GM23338 (cell line): ENCODE measurements at regions not wholly inside any gene's neighbourhood (a gene's known extent, or its start where the extent isn't known, plus 50 kb on each side); places are given as distances from the start of the nearest gene placed in this dataset.

Experiments
- ATAC-seq: fragments of 200-7000 bp; cut with Tn5 transposase; 3 replicates; pipeline ENCODE4 v1.9.1; 2020
- DNase-seq: peaks from one replicate; pipeline ENCODE4 v3.0.0-alpha.2; 2015; ENCODE audit warnings: low spot score
- H2AFZ ChIP-seq: fragments of 200-600 bp; sonication (generic); 2 replicates; pipeline ENCODE4 v1.8.0; 2016; ENCODE audit warnings: antibody characterized with exemption, mild to moderate bottlenecking, moderate library complexity
- H3F3A ChIP-seq: fragments of 200-600 bp; sonication (generic); replicated peaks from 2 replicates; pipeline ENCODE4 v1.8.0; 2017; ENCODE audit warnings: antibody characterized with exemption, mixed run types, low read depth
- H3K27ac ChIP-seq: fragments of 200-600 bp; sonication (generic); 2 replicates; pipeline ENCODE4 v1.6.1; 2016; ENCODE audit warnings: low read depth
- H3K27me3 ChIP-seq: fragments of 200-600 bp; sonication (generic); 2 replicates; pipeline ENCODE4 v1.8.0; 2016; ENCODE audit warnings: mild to moderate bottlenecking, mixed run types, moderate library complexity; ENCODE audit not compliant: insufficient read depth
- H3K36me3 ChIP-seq: fragments of 200-600 bp; sonication (generic); 2 replicates; pipeline ENCODE4 v1.8.0; 2016; ENCODE audit warnings: mild to moderate bottlenecking; ENCODE audit not compliant: insufficient read depth
- H3K4me1 ChIP-seq: fragments of 200-600 bp; sonication (generic); 2 replicates; pipeline ENCODE4 v1.8.0; 2016; ENCODE audit warnings: mild to moderate bottlenecking, moderate library complexity; ENCODE audit not compliant: insufficient read depth
- H3K4me2 ChIP-seq: fragments of 200-600 bp; sonication (generic); 2 replicates; pipeline ENCODE4 v1.7.1; 2017; ENCODE audit warnings: mixed run types
- H3K4me3 ChIP-seq: fragments of 200-600 bp; sonication (generic); 2 replicates; pipeline ENCODE4 v1.6.1; 2016; ENCODE audit warnings: mixed run types
- H3K79me2 ChIP-seq: fragments of 200-600 bp; sonication (generic); replicated peaks from 2 replicates; pipeline ENCODE4 v1.8.0; 2017; ENCODE audit warnings: mild to moderate bottlenecking; ENCODE audit not compliant: insufficient read depth
- H3K9me2 ChIP-seq: fragments of 200-600 bp; sonication (generic); 2 replicates; pipeline ENCODE4 v1.8.0; 2017; ENCODE audit not compliant: insufficient read depth
- H4K20me1 ChIP-seq: fragments of 200-600 bp; sonication (generic); replicated peaks from 2 replicates; pipeline ENCODE4 v1.8.0; 2017; ENCODE audit warnings: mild to moderate bottlenecking; ENCODE audit not compliant: insufficient read depth
- H3K27ac Mint-ChIP-seq: 2 replicates; pipeline ENCODE4 v1.8.0; 2020; ENCODE audit warnings: inconsistent platforms, mild to moderate bottlenecking, moderate library complexity, mixed read lengths
- H3K27me3 Mint-ChIP-seq: 3 replicates; pipeline ENCODE4 v1.8.0; 2022; ENCODE audit warnings: low read depth, mild to moderate bottlenecking, moderate library complexity, mixed read lengths, inconsistent platforms; ENCODE audit not compliant: insufficient read depth, poor library complexity
- H3K36me3 Mint-ChIP-seq: 3 replicates; pipeline ENCODE4 v1.8.0; 2021; ENCODE audit warnings: low read depth, mild to moderate bottlenecking, inconsistent platforms, moderate library complexity, mixed read lengths
- H3K4me1 Mint-ChIP-seq: 3 replicates; pipeline ENCODE4 v1.8.0; 2020; ENCODE audit warnings: mild to moderate bottlenecking, inconsistent platforms, mixed read lengths
- H3K4me3 Mint-ChIP-seq: 3 replicates; pipeline ENCODE4 v1.8.0; 2021; ENCODE audit warnings: moderate library complexity, mild to moderate bottlenecking, inconsistent platforms, mixed read lengths
- H3K9me3 Mint-ChIP-seq: 3 replicates; pipeline ENCODE4 v1.8.0; 2020; ENCODE audit warnings: moderate library complexity, mild to moderate bottlenecking, inconsistent platforms, mixed read lengths
- CREB1 ChIP-seq: fragments of 250-450 bp; sonication (Bioruptor Pico); IDR thresholded peaks from 2 replicates; pipeline ENCODE4 v1.5.0; 2020; ENCODE audit warnings: low read depth, mild to moderate bottlenecking, moderate library complexity
- CTCF ChIP-seq, 2 experiments: fragments of 200-600 bp in 1 of 2; sonication (generic) in 1 of 2; conservative IDR thresholded peaks; 2 replicates each; pipeline versions ENCODE4 v1.5.1 to v1.6.1; 2016 to 2017; ENCODE audit warnings: antibody characterized with exemption in 2 of 2, low read depth in 2 of 2, mild to moderate bottlenecking in 2 of 2, moderate library complexity in 1 of 2
- EZH2 ChIP-seq: fragments of 200-600 bp; sonication (generic); IDR thresholded peaks from one replicate; pipeline ENCODE4 v1.8.0; 2017; ENCODE audit warnings: antibody characterized with exemption, mild to moderate bottlenecking, low read depth; ENCODE audit not compliant: unreplicated experiment
- JUNB ChIP-seq: IDR thresholded peaks from one replicate; pipeline ENCODE4 v1.6.1; 2016; ENCODE audit warnings: antibody characterized with exemption; ENCODE audit not compliant: unreplicated experiment
- POLR2AphosphoS5 ChIP-seq: IDR thresholded peaks from 2 replicates; pipeline ENCODE4 v1.6.1; 2016; ENCODE audit warnings: antibody characterized with exemption, low read depth
- ZNF114 ChIP-seq: fragments of 250-450 bp; sonication (Bioruptor Pico); IDR thresholded peaks from 2 replicates; pipeline ENCODE4 v1.5.0; 2020; ENCODE audit warnings: mild to moderate bottlenecking, moderate library complexity
- ZNF331 ChIP-seq: fragments of 250-450 bp; sonication (Bioruptor Pico); IDR thresholded peaks from 2 replicates; pipeline ENCODE4 v1.5.0; 2020; ENCODE audit warnings: low read depth, mild to moderate bottlenecking, moderate library complexity
- ZNF462 ChIP-seq: fragments of 250-450 bp; sonication (Bioruptor Pico); IDR thresholded peaks from 2 replicates; pipeline ENCODE4 v1.5.0; 2020; ENCODE audit warnings: mild to moderate bottlenecking, moderate library complexity

GRCh38 chr6:152824666-152825065, 74.1 kb downstream of the VIP start (continued):
- TF ChIP-seq ZNF462 (no peak), ZNF114 (CRISPR knock-in tag) (no peak), POLR2AphosphoS5 (no peak), CREB1 (CRISPR knock-in tag) (no peak)

- no peak overlapping the region for H3K27ac Mint-ChIP-seq
- no peak overlapping the region for H3K27ac ChIP-seq
- no peak for TF ChIP-seq ZNF331 (CRISPR knock-in tag)
- no peak for TF ChIP-seq POLR2AphosphoS5
- TF ChIP-seq JUNB: no peak
- no peak for TF ChIP-seq CTCF (conservative IDR thresholded peaks at IDR 0.05; ENCODE audit: low read depth in 2 of 2)
- TF ChIP-seq ZNF114 (CRISPR knock-in tag): no peak
- TF ChIP-seq ZNF462: no peak
- no peak for TF ChIP-seq EZH2
- TF ChIP-seq CREB1 (CRISPR knock-in tag): no peak
These were observed 77.8 kb downstream of the VIP start for GRCh38 chr6:152828431-152828830.

More at GRCh38 chr6:152828431-152828830, 77.8 kb downstream of the VIP start:
- Mint-ChIP-seq H3K27me3 (no peaks in the 10 kb centered on the region), H3K36me3 (no peaks in the 10 kb centered on the region), H3K9me3 (no peaks in the 10 kb centered on the region), H3K4me3 (no peak overlapping the region), H3K4me1 (peaks cover 3% of the 10 kb centered on the region; the same call in 2 of the 3 replicates)
- H3K79me2 ChIP-seq: no peaks in the 10 kb centered on the region
- no peaks in the 10 kb centered on the region for H3K9me2 ChIP-seq
- no peak overlapping the region for H2AFZ ChIP-seq
- no peak for ATAC-seq
- no peak overlapping the region for H3K4me3 ChIP-seq
- no peaks in the 10 kb centered on the region for H3F3A ChIP-seq
- no peaks in the 10 kb centered on the region for H3K27me3 ChIP-seq
- no peaks in the 10 kb centered on the region for H3K36me3 ChIP-seq
- H3K4me1 ChIP-seq: no peaks in the 10 kb centered on the region
- H3K4me2 ChIP-seq: no peak overlapping the region
- DNase-seq: no peak
- no peaks in the 10 kb centered on the region for H4K20me1 ChIP-seq
